HG02943 (cell line): ENCODE measurements at regions not wholly inside any gene's neighbourhood (a gene's known extent, or its start where the extent isn't known, plus 50 kb on each side); places are given as distances from the start of the nearest gene placed in this dataset.

Source experiments
- ATAC-seq: cut with Tn5 transposase; IDR thresholded peaks from one replicate; pipeline ENCODE4 v1.9.1; 2021; ENCODE audit warnings: mild to moderate bottlenecking, low read depth, moderate library complexity; ENCODE audit not compliant: unreplicated experiment

GRCh38 chr15:60093273-60094067, 89.4 kb downstream of the FOXB1 start:
- ATAC-seq = no peak

GRCh38 chr15:60095711-60096110, 91.6 kb downstream of the FOXB1 start:
- ATAC-seq = no peak

- no peak for ATAC-seq
Measured at GRCh38 chr15:60096157-60096556, 92.0 kb downstream of the FOXB1 start.

- no peak for ATAC-seq
Measured at GRCh38 chr15:60101416-60101815, 97.3 kb downstream of the FOXB1 start.

GRCh38 chr15:60102748-60103147, 98.6 kb downstream of the FOXB1 start:
- ATAC-seq = no peak

- ATAC-seq = no peak
Measured at GRCh38 chr15:60110909-60111308, 106.8 kb downstream of the FOXB1 start.

- ATAC-seq = no peak
Measured at GRCh38 chr15:60115579-60116380, 111.7 kb downstream of the FOXB1 start.

- no peak for ATAC-seq
Measured at GRCh38 chr15:60116456-60117089, 112.5 kb downstream of the FOXB1 start.

- ATAC-seq = no peak
Measured at GRCh38 chr15:60118146-60118545, 114.0 kb downstream of the FOXB1 start.

- no peak for ATAC-seq
Measured at GRCh38 chr15:60118626-60119025, 114.5 kb downstream of the FOXB1 start.

- no peak for ATAC-seq
Measured at GRCh38 chr15:60119101-60119500, 115.0 kb downstream of the FOXB1 start.

- no peak for ATAC-seq
Measured at GRCh38 chr15:60120100-60120499, 116.0 kb downstream of the FOXB1 start.

GRCh38 chr15:60121845-60122244, 117.7 kb downstream of the FOXB1 start:
- no peak for ATAC-seq

- ATAC-seq = no peak
Measured at GRCh38 chr15:60122691-60123090, 118.6 kb downstream of the FOXB1 start.

GRCh38 chr15:60124460-60125070, 120.5 kb downstream of the FOXB1 start:
- no peak for ATAC-seq

- ATAC-seq = no peak
Measured at GRCh38 chr15:60125334-60125733, 121.2 kb downstream of the FOXB1 start.

- ATAC-seq = no peak
Measured at GRCh38 chr15:60126200-60126599, 122.1 kb downstream of the FOXB1 start.

GRCh38 chr15:60126661-60127060, 122.5 kb downstream of the FOXB1 start:
- ATAC-seq = no peak

- no peak for ATAC-seq
Measured at GRCh38 chr15:60128000-60128376, 123.9 kb downstream of the FOXB1 start.

GRCh38 chr15:60128710-60129109, 124.6 kb downstream of the FOXB1 start:
- no peak for ATAC-seq

- no peak for ATAC-seq
Measured at GRCh38 chr15:60130398-60130797, 126.3 kb downstream of the FOXB1 start.
